HepG2 (cell line): ENCODE measurements at regions not wholly inside any gene's neighbourhood (a gene's known extent, or its start where the extent isn't known, plus 50 kb on each side); places are given as distances from the start of the nearest gene placed in this dataset.

Source experiments
- ATAC-seq: fragments of 200-7000 bp; cut with Tn5 transposase; 3 replicates; pipeline ENCODE4 v1.9.1; 2020; ENCODE audit warnings: mild to moderate bottlenecking, moderate library complexity
- BruUV-seq: library from RNA; stranded (reverse); fragments of 400-500 nt; replicated peaks from 2 replicates; lab custom pipeline; 2021; lab: Mats Ljungman, UMichigan
- CTCF ChIA-PET: fragments of 300-600 bp; formaldehyde crosslinking; extraction: SDS; loops from one replicate; lab custom pipeline; 2021; ENCODE audit warnings: low total read pairs, inconsistent platforms, low intra/inter-chr PET ratio; lab: Yijun Ruan, JAX
- POLR2A ChIA-PET: fragments of 350-600 bp; sonication (Branson Sonifier 250); formaldehyde crosslinking; loops from one replicate; lab custom pipeline; 2020; ENCODE audit warnings: antibody characterized with exemption, inconsistent platforms; lab: Yijun Ruan, JAX
- DNase-seq: peaks from one replicate; pipeline ENCODE4 v3.0.0-alpha.2; 2015; ENCODE audit warnings: low spot score
- FAIRE-seq: peaks from 3 replicates; lab custom pipeline; 2011; peaks lifted over from hg19 to GRCh38; lab: Jason Lieb, UNC
- H2AFZ ChIP-seq: one replicate; pipeline ENCODE4 v1.6.1; 2011; ENCODE audit warnings: low read length, inconsistent platforms
- H3K27ac ChIP-seq: fragments of 300-600 bp; 3 replicates; pipeline ENCODE4 v1.8.0; 2011; ENCODE audit warnings: mixed run types, mild to moderate bottlenecking, mixed read lengths, low read length, inconsistent platforms; ENCODE audit not compliant: insufficient read depth; ENCODE audit errors: extremely low read length
- H3K27me3 ChIP-seq, 2 experiments: fragments of 200-600 bp in 1 of 2; 2 replicates in 1 of 2; 3 replicates in 1 of 2; pipeline versions ENCODE4 v1.6.0 to v1.8.0; 2011; ENCODE audit warnings: low read length in 2 of 2, mild to moderate bottlenecking in 2 of 2, moderate library complexity in 2 of 2, inconsistent platforms in 1 of 2; ENCODE audit not compliant: insufficient read depth in 2 of 2, control insufficient read depth in 1 of 2
- H3K36me3 ChIP-seq, 2 experiments: fragments of 200-600 bp in 1 of 2; replicated peaks in 1 of 2; 2 replicates in 1 of 2; 3 replicates in 1 of 2; pipeline versions ENCODE4 v1.5.1 to v1.8.0; 2011; ENCODE audit warnings: low read length in 2 of 2, inconsistent platforms in 1 of 2; ENCODE audit not compliant: insufficient read depth in 2 of 2, control insufficient read depth in 1 of 2
- H3K4me1 ChIP-seq: 2 replicates; pipeline ENCODE4 v1.5.1; 2012; ENCODE audit warnings: low read length, inconsistent platforms; ENCODE audit not compliant: insufficient read depth
- H3K4me2 ChIP-seq: 2 replicates; pipeline ENCODE4 v1.6.0; 2011; ENCODE audit warnings: low read depth, low read length, inconsistent platforms
- H3K4me3 ChIP-seq, 3 experiments: fragments of 200-600 bp in 1 of 3; sonication (generic), shearing (Covaris generic) in 1 of 3; replicated peaks in 1 of 3; 2 replicates each; pipeline ENCODE4 v1.5.1; 2011 to 2016; ENCODE audit warnings: low read length in 3 of 3, inconsistent platforms in 2 of 3, low read depth in 2 of 3, mild to moderate bottlenecking in 2 of 3, control low read depth in 1 of 3, mixed read lengths in 1 of 3; ENCODE audit not compliant: insufficient read depth in 1 of 3
- H3K79me2 ChIP-seq: one replicate; pipeline ENCODE4 v1.6.1; 2011; ENCODE audit warnings: low read length, inconsistent platforms; ENCODE audit not compliant: insufficient read depth
- H3K9ac ChIP-seq: 2 replicates; pipeline ENCODE4 v1.6.0; 2011; ENCODE audit warnings: mild to moderate bottlenecking, low read depth, low read length, inconsistent platforms; ENCODE audit not compliant: insufficient read depth
- H3K9me3 ChIP-seq: 2 replicates; pipeline ENCODE4 v1.5.1; 2012; ENCODE audit warnings: mild to moderate bottlenecking, low read length
- H4K20me1 ChIP-seq: 2 replicates; pipeline ENCODE4 v1.6.0; 2011; ENCODE audit warnings: inconsistent platforms, mild to moderate bottlenecking, low read length, moderate library complexity; ENCODE audit not compliant: insufficient read depth
- DR1 ChIP-seq: sonication (generic); formaldehyde crosslinking; IDR thresholded peaks from 2 replicates; pipeline ENCODE4 v1.8.0; 2021; ENCODE audit warnings: mild to moderate bottlenecking, missing genetic modification reagents, inconsistent platforms
- HBP1 ChIP-seq: IDR thresholded peaks from 2 replicates; pipeline ENCODE4 v1.6.1; 2016; ENCODE audit warnings: low read depth, control low read depth
- HES4 ChIP-seq: sonication (generic); formaldehyde crosslinking; IDR thresholded peaks from 2 replicates; pipeline ENCODE4 v1.9.0; 2021; ENCODE audit warnings: mild to moderate bottlenecking, missing genetic modification reagents, borderline replicate concordance
- JDP2 ChIP-seq: sonication (generic); formaldehyde crosslinking; IDR thresholded peaks from 2 replicates; pipeline ENCODE4 v1.8.1; 2022; ENCODE audit warnings: missing genetic modification reagents, borderline replicate concordance
- MXI1 ChIP-seq: IDR thresholded peaks from 3 replicates; pipeline ENCODE4 v1.6.1; 2012; ENCODE audit warnings: low read depth, low read length, inconsistent platforms, borderline replicate concordance
- REL ChIP-seq: sonication (generic); formaldehyde crosslinking; conservative IDR thresholded peaks from 2 replicates; pipeline ENCODE4 v1.8.0; 2022; ENCODE audit warnings: mild to moderate bottlenecking, missing genetic modification reagents, moderate library complexity
- SRSF1 ChIP-seq: fragments of 200-400 bp; formaldehyde crosslinking; optimal IDR thresholded peaks from 2 replicates; pipeline ENCODE3; 2017; ENCODE audit warnings: mild to moderate bottlenecking, low read depth, low read length, moderate library complexity
- ZNF550 ChIP-seq: sonication (generic); formaldehyde crosslinking; IDR thresholded peaks from 2 replicates; pipeline ENCODE4 v1.4.0; 2020; ENCODE audit warnings: mild to moderate bottlenecking, missing genetic modification reagents, borderline replicate concordance
- ZNF557 ChIP-seq: sonication (generic); formaldehyde crosslinking; IDR thresholded peaks from 2 replicates; pipeline ENCODE4 v1.4.0; 2020; ENCODE audit warnings: missing genetic modification reagents
- WGBS: methylation state at CpG from one replicate; pipeline ENCODE4 v1.1.6; 2017; ENCODE audit warnings: low lambda C conversion rate; 5-methylcytosine and 5-hydroxymethylcytosine counted together
- in situ Hi-C: cut with HindIII; loops from 2 replicates; pipeline ENCODE4 v1.10.0; 2017; ENCODE audit warnings: low pct_unique_long_range_greater_than_20kb; ENCODE audit not compliant: extremely low pct_ligation_motif_present
- intact Hi-C: fragments of 100-400 bp; cut with micrococcal nuclease; formaldehyde crosslinking; loops from one replicate; pipeline ENCODE4 v1.10.0; 2022; ENCODE audit not compliant: unreplicated experiment
- TF ChIP-seq, protein P1 (sequence below): sonication (generic); formaldehyde crosslinking; IDR thresholded peaks from 2 replicates; pipeline ENCODE4 v1.5.1; 2020; ENCODE audit warnings: missing genetic modification reagents, mild to moderate bottlenecking, borderline replicate concordance
- TF ChIP-seq, protein P2 (sequence below): sonication (generic); formaldehyde crosslinking; IDR thresholded peaks from 2 replicates; pipeline ENCODE4 v1.8.0; 2022; ENCODE audit warnings: mild to moderate bottlenecking, missing genetic modification reagents, borderline replicate concordance

DNA sequence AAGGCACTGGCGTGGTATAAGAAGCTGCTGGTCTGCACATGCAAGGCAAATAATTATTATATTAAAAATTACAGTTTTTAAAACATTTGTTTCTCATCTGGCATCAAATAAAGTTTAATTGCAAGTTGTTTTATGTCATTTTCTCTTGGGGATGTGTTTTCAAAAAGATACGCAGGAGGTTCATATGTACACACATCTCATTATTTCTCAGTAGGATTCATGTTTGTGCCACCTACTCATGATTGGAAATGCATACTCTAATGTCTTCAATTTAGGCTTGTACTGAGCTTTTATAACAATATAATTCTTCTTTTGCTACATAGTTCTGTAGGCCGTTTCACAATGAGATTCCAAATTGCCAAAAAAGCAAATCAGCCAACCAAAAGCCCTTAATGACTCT, 244.2 kb upstream of the MEF2C start:
- FAIRE-seq = no peak

More for the DNA sequence above, 244.2 kb upstream of the MEF2C start:
- TF ChIP-seq ZNF557 (CRISPR knock-in tag) (no peak), HBP1 (CRISPR knock-in tag) (no peak), MXI1 (no peak), JDP2 (no peak), SRSF1 (no peak), DR1 (CRISPR knock-in tag) (no peak), REL (CRISPR knock-in tag) (no peak), HES4 (no peak), ZNF550 (no peak)
- TF ChIP-seq, protein P1, sequence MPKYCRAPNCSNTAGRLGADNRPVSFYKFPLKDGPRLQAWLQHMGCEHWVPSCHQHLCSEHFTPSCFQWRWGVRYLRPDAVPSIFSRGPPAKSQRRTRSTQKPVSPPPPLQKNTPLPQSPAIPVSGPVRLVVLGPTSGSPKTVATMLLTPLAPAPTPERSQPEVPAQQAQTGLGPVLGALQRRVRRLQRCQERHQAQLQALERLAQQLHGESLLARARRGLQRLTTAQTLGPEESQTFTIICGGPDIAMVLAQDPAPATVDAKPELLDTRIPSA (CRISPR knock-in tag) = no peak
- TF ChIP-seq, protein P2, sequence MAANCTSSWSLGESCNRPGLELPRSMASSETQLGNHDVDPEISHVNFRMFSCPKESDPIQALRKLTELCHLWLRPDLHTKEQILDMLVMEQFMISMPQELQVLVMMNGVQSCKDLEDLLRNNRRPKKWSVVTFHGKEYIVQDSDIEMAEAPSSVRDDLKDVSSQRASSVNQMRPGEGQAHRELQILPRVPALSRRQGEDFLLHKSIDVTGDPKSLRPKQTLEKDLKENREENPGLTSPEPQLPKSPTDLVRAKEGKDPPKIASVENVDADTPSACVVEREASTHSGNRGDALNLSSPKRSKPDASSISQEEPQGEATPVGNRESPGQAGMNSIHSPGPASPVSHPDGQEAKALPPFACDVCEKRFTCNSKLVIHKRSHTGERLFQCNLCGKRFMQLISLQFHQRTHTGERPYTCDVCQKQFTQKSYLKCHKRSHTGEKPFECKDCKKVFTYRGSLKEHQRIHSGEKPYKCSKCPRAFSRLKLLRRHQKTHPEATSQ (CRISPR knock-in tag) = no peak
- TF ChIP-seq, all 625 proteins: peak for 0
- Histone ChIP-seq H3K4me1 (no peaks in the 10 kb centered on the region), H3K4me2 (no peak overlapping the region), H3K27me3 (no peaks in the 10 kb centered on the region), H3K36me3 (no peaks in the 10 kb centered on the region), H4K20me1 (no peaks in the 10 kb centered on the region), H3K4me3 (no peak overlapping the region), H3K9ac (no peak overlapping the region), H3K79me2 (no peaks in the 10 kb centered on the region), H3K27ac (no peak overlapping the region), H3K9me3 (no peaks in the 10 kb centered on the region), H2AFZ (no peak overlapping the region)
- CTCF ChIA-PET = no interaction called here
- no peak for ATAC-seq
- WGBS = 33% methylated on average over 3 of the region's 3 CpGs
- intact Hi-C loops = no loop called here
- POLR2A ChIA-PET = no interaction called here
- DNase-seq = no peak
- no TSS peak for BruUV-seq
- in situ Hi-C loops = no loop called here
